Thymus (tissue), 11 donors: ENCODE measurements at regions not wholly inside any gene's neighbourhood (a gene's known extent, or its start where the extent isn't known, plus 50 kb on each side); places are given as distances from the start of the nearest gene placed in this dataset.
"Not testable (repeated sequence)": the region's sequence is repeated elsewhere in the genome, so short reads cannot be mapped to it uniquely, and the experiment has no call there.

Source experiments
- DNase-seq, 9 donors: peaks; one replicate each; pipeline ENCODE4 v3.0.0-alpha.2; 2013; ENCODE audit warnings: low spot score in 9 of 9, low read depth in 6 of 9, missing footprints in 1 of 9
- H3K27ac ChIP-seq, 2 donors: one replicate each; pipeline ENCODE4 v1.5.1; 2013; ENCODE audit warnings: control low read depth in 1 of 2, low read depth in 1 of 2, low read length in 1 of 2, mild to moderate bottlenecking in 1 of 2, moderate library complexity in 1 of 2
- H3K27me3 ChIP-seq, 2 donors: one replicate each; pipeline ENCODE4 v1.5.1; 2013; ENCODE audit warnings: low read length in 1 of 2; ENCODE audit not compliant: control insufficient read depth in 2 of 2, insufficient read depth in 1 of 2
- H3K36me3 ChIP-seq, 2 donors: one replicate each; pipeline ENCODE4 v1.5.1; 2013; ENCODE audit warnings: low read length in 1 of 2, mild to moderate bottlenecking in 1 of 2, moderate library complexity in 1 of 2; ENCODE audit not compliant: control insufficient read depth in 2 of 2, insufficient read depth in 2 of 2
- H3K4me1 ChIP-seq, 2 donors: one replicate each; pipeline ENCODE4 v1.5.1; 2013; ENCODE audit warnings: low read length in 2 of 2; ENCODE audit not compliant: control insufficient read depth in 2 of 2, insufficient read depth in 2 of 2
- H3K4me3 ChIP-seq, 2 donors: one replicate each; pipeline ENCODE4 v1.5.1; 2013; ENCODE audit warnings: low read length in 2 of 2, control low read depth in 1 of 2, mild to moderate bottlenecking in 1 of 2
- H3K9me3 ChIP-seq, 2 donors: one replicate each; pipeline ENCODE4 v1.5.1; 2013; ENCODE audit warnings: low read length in 1 of 2, mild to moderate bottlenecking in 1 of 2; ENCODE audit not compliant: control insufficient read depth in 2 of 2, insufficient read depth in 1 of 2
- WGBS: extraction: QIAGEN DNeasy Blood & Tissue Kit; methylation state at CpG from one replicate; pipeline ENCODE4 v1.1.7; 2013; 5-methylcytosine and 5-hydroxymethylcytosine counted together
- donor health status: healthy.

GRCh38 chr9:124084087-124084486 lies 72.5 kb downstream of the LHX2 start:
- no peak overlapping the region for H3K4me3 ChIP-seq
- H3K4me1 ChIP-seq, result no peaks in the 10 kb centered on the region
- WGBS, result 90% methylated on average over 7 of the region's 7 CpGs
- no peaks in the 10 kb centered on the region for H3K27me3 ChIP-seq
- no peaks in the 10 kb centered on the region for H3K36me3 ChIP-seq
- no peak for DNase-seq
- no peaks in the 10 kb centered on the region for H3K9me3 ChIP-seq
- no peak overlapping the region for H3K27ac ChIP-seq

- Histone ChIP-seq H3K4me1 (no peaks in the 10 kb centered on the region), H3K9me3 (no peaks in the 10 kb centered on the region), H3K27me3 (no peaks in the 10 kb centered on the region), H3K4me3 (no peak overlapping the region), H3K36me3 (no peaks in the 10 kb centered on the region), H3K27ac (no peak overlapping the region)
- 94% methylated on average over 2 of the region's 2 CpGs for WGBS
- no peak for DNase-seq
Observed at GRCh38 chr9:124087226-124087625, 75.7 kb downstream of the LHX2 start.

GRCh38 chr9:124088476-124088837 lies 76.9 kb downstream of the LHX2 start:
- no peak overlapping the region for H3K27ac ChIP-seq
- no peaks in the 10 kb centered on the region for H3K36me3 ChIP-seq
- no peaks in the 10 kb centered on the region for H3K27me3 ChIP-seq
- no peaks in the 10 kb centered on the region for H3K9me3 ChIP-seq
- H3K4me1 ChIP-seq, result no peaks in the 10 kb centered on the region
- 87% methylated on average over 13 of the region's 13 CpGs for WGBS
- DNase-seq, result no peak
- no peak overlapping the region for H3K4me3 ChIP-seq

- not testable (repeated sequence) for H3K4me3 ChIP-seq, DNase-seq, H3K4me1 ChIP-seq, H3K27me3 ChIP-seq, H3K9me3 ChIP-seq, H3K36me3 ChIP-seq, H3K27ac ChIP-seq
- WGBS, result 86% methylated on average over 9 of the region's 9 CpGs
Observed at GRCh38 chr9:124089631-124090488, 78.3 kb downstream of the LHX2 start.

GRCh38 chr9:124098141-124098905 lies 86.8 kb downstream of the LHX2 start:
- Histone ChIP-seq H3K27ac (no peak overlapping the region), H3K4me1 (no peaks in the 10 kb centered on the region), H3K4me3 (no peak overlapping the region), H3K9me3 (no peaks in the 10 kb centered on the region), H3K36me3 (no peaks in the 10 kb centered on the region), H3K27me3 (peaks cover 0 to 5% of the 10 kb centered on the region in 2 donors)
- DNase-seq, result no peak
- WGBS, result 54% methylated on average over 12 of the region's 12 CpGs

GRCh38 chr9:124099860-124100259 lies 88.3 kb downstream of the LHX2 start:
- Histone ChIP-seq H3K27me3 (peaks cover 0 to 2% of the 10 kb centered on the region in 2 donors), H3K4me3 (no peak overlapping the region), H3K9me3 (no peaks in the 10 kb centered on the region), H3K27ac (no peak overlapping the region), H3K36me3 (no peaks in the 10 kb centered on the region), H3K4me1 (no peaks in the 10 kb centered on the region)
- no peak for DNase-seq
- 94% methylated on average over 6 of the region's 6 CpGs for WGBS

- Histone ChIP-seq H3K4me1 (no peaks in the 10 kb centered on the region), H3K9me3 (no peaks in the 10 kb centered on the region), H3K27me3 (peaks cover 0 to 2% of the 10 kb centered on the region in 2 donors), H3K4me3 (no peak overlapping the region), H3K36me3 (no peaks in the 10 kb centered on the region), H3K27ac (no peak overlapping the region)
- WGBS, result 47% methylated on average over 6 of the region's 6 CpGs
- DNase-seq, result no peak
Observed at GRCh38 chr9:124101215-124101968, 89.8 kb downstream of the LHX2 start.

- H3K27me3 ChIP-seq, result peaks cover 0 to 2% of the 10 kb centered on the region in 2 donors
Observed at GRCh38 chr9:124101969-124102345, 90.4 kb downstream of the LHX2 start.

GRCh38 chr9:124102363-124102762 lies 90.8 kb downstream of the LHX2 start:
- 38% methylated on average over 3 of the region's 3 CpGs for WGBS
- H3K4me1 ChIP-seq, result no peaks in the 10 kb centered on the region
- no peak overlapping the region for H3K4me3 ChIP-seq
- no peaks in the 10 kb centered on the region for H3K36me3 ChIP-seq
- H3K27ac ChIP-seq, result no peak overlapping the region
- H3K27me3 ChIP-seq, result peaks cover 0 to 2% of the 10 kb centered on the region in 2 donors
- DNase-seq, result no peak
- H3K9me3 ChIP-seq, result no peaks in the 10 kb centered on the region

More at GRCh38 chr9:124101969-124102345, 90.4 kb downstream of the LHX2 start:
- no peak for DNase-seq
- Histone ChIP-seq H3K36me3 (no peaks in the 10 kb centered on the region), H3K9me3 (no peaks in the 10 kb centered on the region), H3K4me1 (no peaks in the 10 kb centered on the region), H3K27ac (no peak overlapping the region), H3K4me3 (no peak overlapping the region)
- WGBS, result 56% methylated on average over 7 of the region's 7 CpGs
